Activated CD8-positive, alpha-beta memory T cell treated with anti-CD3 and anti-CD28 coated beads, Interleukin-2, amount 10 ng/mL, durations not matched to agents 7 days and 5 days (primary cell): ENCODE measurements at regions not wholly inside any gene's neighbourhood (a gene's known extent, or its start where the extent isn't known, plus 50 kb on each side); places are given as distances from the start of the nearest gene placed in this dataset.

Experiments
- ATAC-seq: fragments of 150-1000 bp; cut with Tn5 transposase; one replicate; pipeline ENCODE4 v1.10.0; 2021; ENCODE audit warnings: moderate library complexity
- CTCF ChIA-PET: fragments of 350-600 bp; sonication (Branson Sonifier 250); formaldehyde crosslinking; loops from one replicate; lab custom pipeline; 2021; ENCODE audit warnings: antibody characterized with exemption; lab: Charles Lee
- DNase-seq: peaks from one replicate; pipeline ENCODE4 v3.0.0-alpha.2; 2020
- H3K27ac Mint-ChIP-seq: one replicate; pipeline ENCODE4 v1.8.0; 2021; ENCODE audit warnings: mild to moderate bottlenecking, mixed read lengths
- H3K27me3 Mint-ChIP-seq: one replicate; pipeline ENCODE4 v1.8.0; 2021; ENCODE audit warnings: mixed read lengths
- H3K36me3 Mint-ChIP-seq: one replicate; pipeline ENCODE4 v1.8.0; 2021; ENCODE audit warnings: mild to moderate bottlenecking, mixed read lengths
- H3K4me1 Mint-ChIP-seq: one replicate; pipeline ENCODE4 v1.8.0; 2021; ENCODE audit warnings: mixed read lengths
- H3K4me3 Mint-ChIP-seq: one replicate; pipeline ENCODE4 v1.8.0; 2021; ENCODE audit warnings: mild to moderate bottlenecking, moderate library complexity, mixed read lengths
- H3K9me3 Mint-ChIP-seq: one replicate; pipeline ENCODE4 v1.8.0; 2022; ENCODE audit warnings: low read depth, mixed read lengths

- DNase-seq (no peak), ATAC-seq (no peak)
- no peaks in the 10 kb centered on the region for H3K4me1 Mint-ChIP-seq
- H3K36me3 Mint-ChIP-seq: no peaks in the 10 kb centered on the region
- H3K9me3 Mint-ChIP-seq: no peaks in the 10 kb centered on the region
- no peak overlapping the region for H3K27ac Mint-ChIP-seq
- H3K4me3 Mint-ChIP-seq: no peak overlapping the region
- peaks cover 13% of the 10 kb centered on the region for H3K27me3 Mint-ChIP-seq
- CTCF ChIA-PET: no interaction called here
Measured at GRCh38 chr17:34714475-34715410, 135.4 kb downstream of the TMEM132E start.

GRCh38 chr17:34713687-34714086 is 134.3 kb downstream of the TMEM132E start:
- Mint-ChIP-seq H3K4me1 (no peaks in the 10 kb centered on the region), H3K27me3 (peaks cover 12% of the 10 kb centered on the region), H3K27ac (no peak overlapping the region), H3K36me3 (no peaks in the 10 kb centered on the region), H3K9me3 (no peaks in the 10 kb centered on the region), H3K4me3 (no peak overlapping the region)
- no peak for DNase-seq
- CTCF ChIA-PET: no interaction called here
- ATAC-seq: no peak

GRCh38 chr17:34712481-34713195 is 133.3 kb downstream of the TMEM132E start:
- Mint-ChIP-seq H3K27ac (no peak overlapping the region), H3K4me3 (no peak overlapping the region), H3K27me3 (peaks cover 10% of the 10 kb centered on the region), H3K4me1 (no peaks in the 10 kb centered on the region), H3K9me3 (no peaks in the 10 kb centered on the region), H3K36me3 (no peaks in the 10 kb centered on the region)
- CTCF ChIA-PET: no interaction called here
- ATAC-seq: no peak
- no peak for DNase-seq

GRCh38 chr17:34711646-34712045 is 132.3 kb downstream of the TMEM132E start:
- no peak for DNase-seq
- H3K27ac Mint-ChIP-seq: no peak overlapping the region
- H3K4me3 Mint-ChIP-seq: no peak overlapping the region
- no peaks in the 10 kb centered on the region for H3K4me1 Mint-ChIP-seq
- H3K36me3 Mint-ChIP-seq: no peaks in the 10 kb centered on the region
- CTCF ChIA-PET: no interaction called here
- no peak for ATAC-seq
- peaks cover 10% of the 10 kb centered on the region for H3K27me3 Mint-ChIP-seq
- H3K9me3 Mint-ChIP-seq: no peaks in the 10 kb centered on the region

- CTCF ChIA-PET: no interaction called here
Measured at GRCh38 chr17:34710226-34710625, 130.8 kb downstream of the TMEM132E start.

GRCh38 chr17:34709158-34709754 is 129.9 kb downstream of the TMEM132E start:
- ATAC-seq (no peak), DNase-seq (no peak)
- H3K4me1 Mint-ChIP-seq: no peaks in the 10 kb centered on the region
- H3K4me3 Mint-ChIP-seq: no peak overlapping the region
- CTCF ChIA-PET: interaction anchor here (1.0 kb wide), 1 partner anchor 12 kb away, joined by 3 read pairs; no protein-coding TSS in a partner anchor
- H3K27me3 Mint-ChIP-seq: peaks cover 12% of the 10 kb centered on the region
- no peak overlapping the region for H3K27ac Mint-ChIP-seq
- no peaks in the 10 kb centered on the region for H3K9me3 Mint-ChIP-seq
- peaks cover 2% of the 10 kb centered on the region for H3K36me3 Mint-ChIP-seq

More at GRCh38 chr17:34710226-34710625, 130.8 kb downstream of the TMEM132E start:
- Mint-ChIP-seq H3K4me3 (no peak overlapping the region), H3K27ac (no peak overlapping the region), H3K9me3 (no peaks in the 10 kb centered on the region), H3K36me3 (peaks cover 2% of the 10 kb centered on the region), H3K4me1 (no peaks in the 10 kb centered on the region), H3K27me3 (peaks cover 12% of the 10 kb centered on the region)
- ATAC-seq (no peak), DNase-seq (no peak)

- Mint-ChIP-seq H3K27ac (no peak overlapping the region), H3K36me3 (peaks cover 2% of the 10 kb centered on the region), H3K9me3 (no peaks in the 10 kb centered on the region), H3K27me3 (peaks cover 4% of the 10 kb centered on the region), H3K4me1 (no peaks in the 10 kb centered on the region), H3K4me3 (no peak overlapping the region)
- CTCF ChIA-PET: no interaction called here
- no peak for DNase-seq
- ATAC-seq: no peak
Measured at GRCh38 chr17:34706029-34706428, 126.6 kb downstream of the TMEM132E start.

- Mint-ChIP-seq H3K4me3 (no peak overlapping the region), H3K36me3 (peaks cover 2% of the 10 kb centered on the region), H3K27ac (no peak overlapping the region), H3K4me1 (no peaks in the 10 kb centered on the region), H3K27me3 (peaks cover 9% of the 10 kb centered on the region), H3K9me3 (no peaks in the 10 kb centered on the region)
- DNase-seq (peak; percentile 56), ATAC-seq (no peak)
- CTCF ChIA-PET: no interaction called here
Measured at GRCh38 chr17:34703533-34703932, 124.2 kb downstream of the TMEM132E start.

GRCh38 chr17:34699181-34699580 is 119.8 kb downstream of the TMEM132E start:
- no peaks in the 10 kb centered on the region for H3K36me3 Mint-ChIP-seq
- H3K4me3 Mint-ChIP-seq: no peak overlapping the region
- ATAC-seq (no peak), DNase-seq (no peak)
- H3K9me3 Mint-ChIP-seq: no peaks in the 10 kb centered on the region
- CTCF ChIA-PET: no interaction called here
- H3K4me1 Mint-ChIP-seq: no peaks in the 10 kb centered on the region
- no peak overlapping the region for H3K27ac Mint-ChIP-seq
- H3K27me3 Mint-ChIP-seq: peaks cover 22% of the 10 kb centered on the region

GRCh38 chr17:34692920-34693319 is 113.5 kb downstream of the TMEM132E start:
- CTCF ChIA-PET: no interaction called here
- DNase-seq (no peak), ATAC-seq (no peak)
- H3K4me1 Mint-ChIP-seq: no peaks in the 10 kb centered on the region
- H3K27me3 Mint-ChIP-seq: peaks cover 41% of the 10 kb centered on the region
- H3K4me3 Mint-ChIP-seq: no peak overlapping the region
- no peak overlapping the region for H3K27ac Mint-ChIP-seq
- H3K9me3 Mint-ChIP-seq: no peaks in the 10 kb centered on the region
- no peaks in the 10 kb centered on the region for H3K36me3 Mint-ChIP-seq
